ENCODE measurements at regions not wholly inside any gene's neighbourhood (a gene's known extent, or its start where the extent isn't known, plus 50 kb on each side); places are given as distances from the start of the nearest gene placed in this dataset.

DNA sequence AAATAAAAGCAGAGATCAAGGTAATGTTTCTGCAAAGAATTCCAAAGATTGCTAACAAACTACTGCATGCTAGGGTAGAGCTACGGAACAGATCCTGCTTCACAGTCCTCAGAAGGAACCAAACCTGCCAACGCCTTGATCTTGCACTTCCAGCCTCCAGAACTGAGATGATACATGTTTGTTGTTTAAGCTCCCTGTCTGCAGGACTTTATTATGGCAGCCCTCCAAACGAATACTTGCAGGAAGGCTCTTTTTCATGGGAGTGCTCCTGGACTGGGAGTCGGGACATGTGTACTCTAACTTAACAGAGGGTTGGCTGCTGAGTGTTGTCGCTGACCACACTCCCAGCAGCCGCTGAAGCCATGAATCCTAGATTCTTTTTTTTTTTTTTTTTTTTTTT, 808.8 kb upstream of the EEF2KMT start:
- TF ChIP-seq, protein P1, sequence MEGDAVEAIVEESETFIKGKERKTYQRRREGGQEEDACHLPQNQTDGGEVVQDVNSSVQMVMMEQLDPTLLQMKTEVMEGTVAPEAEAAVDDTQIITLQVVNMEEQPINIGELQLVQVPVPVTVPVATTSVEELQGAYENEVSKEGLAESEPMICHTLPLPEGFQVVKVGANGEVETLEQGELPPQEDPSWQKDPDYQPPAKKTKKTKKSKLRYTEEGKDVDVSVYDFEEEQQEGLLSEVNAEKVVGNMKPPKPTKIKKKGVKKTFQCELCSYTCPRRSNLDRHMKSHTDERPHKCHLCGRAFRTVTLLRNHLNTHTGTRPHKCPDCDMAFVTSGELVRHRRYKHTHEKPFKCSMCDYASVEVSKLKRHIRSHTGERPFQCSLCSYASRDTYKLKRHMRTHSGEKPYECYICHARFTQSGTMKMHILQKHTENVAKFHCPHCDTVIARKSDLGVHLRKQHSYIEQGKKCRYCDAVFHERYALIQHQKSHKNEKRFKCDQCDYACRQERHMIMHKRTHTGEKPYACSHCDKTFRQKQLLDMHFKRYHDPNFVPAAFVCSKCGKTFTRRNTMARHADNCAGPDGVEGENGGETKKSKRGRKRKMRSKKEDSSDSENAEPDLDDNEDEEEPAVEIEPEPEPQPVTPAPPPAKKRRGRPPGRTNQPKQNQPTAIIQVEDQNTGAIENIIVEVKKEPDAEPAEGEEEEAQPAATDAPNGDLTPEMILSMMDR (IDR thresholded peaks at IDR 0.05 in 8 of 11, conservative IDR thresholded peaks at IDR 0.05 in 3 of 11), result no peak
- no peak for TF ChIP-seq POLR2AphosphoS5 (IDR thresholded peaks at IDR 0.05)
